ENCODE measurements at regions not wholly inside any gene's neighbourhood (a gene's known extent, or its start where the extent isn't known, plus 50 kb on each side); places are given as distances from the start of the nearest gene placed in this dataset.
"Not testable (repeated sequence)": the region's sequence is repeated elsewhere in the genome, so short reads cannot be mapped to it uniquely, and the experiment has no call there.

- Histone ChIP-seq H3K79me2 (ENCODE audit: control insufficient read depth, insufficient read depth, low read length) (no peaks in the 10 kb centered on the region), H3K9me3 (ENCODE audit: control insufficient read depth, insufficient read depth, low read depth, low read length) (no peaks in the 10 kb centered on the region), H3K36me3 (ENCODE audit: control insufficient read depth, insufficient read depth, low read length) (no peaks in the 10 kb centered on the region), H3K4me2 (ENCODE audit: extremely low read depth, insufficient read depth, low read length) (no peak overlapping the region), H4K20me1 (ENCODE audit: control insufficient read depth, extremely low read depth, insufficient read depth, low read length) (no peaks in the 10 kb centered on the region), H3K4me3 (replicated peaks in 1 of 4; ENCODE audit: control extremely low read depth in 1 of 4, insufficient read depth in 1 of 4, low read depth in 3 of 4, low read length in 4 of 4) (no peak overlapping the region), H2AFZ (ENCODE audit: low read length) (no peak overlapping the region), H3K4me1 (ENCODE audit: control insufficient read depth, extremely low read depth, insufficient read depth, low read length) (no peaks in the 10 kb centered on the region), H3K27ac (ENCODE audit: insufficient read depth, low read length) (no peak overlapping the region), H3K9ac (ENCODE audit: insufficient read depth, low read length) (no peak overlapping the region), H3K27me3 (ENCODE audit: control insufficient read depth, insufficient read depth, low read length) (no peaks in the 10 kb centered on the region)
- no peak for DNase-seq (ENCODE audit: low read depth in 2 of 2)
- TF ChIP-seq EZH2 (IDR thresholded peaks at IDR 0.05; ENCODE audit: low read length, missing control alignments) = no peak
- TF ChIP-seq, protein P1, sequence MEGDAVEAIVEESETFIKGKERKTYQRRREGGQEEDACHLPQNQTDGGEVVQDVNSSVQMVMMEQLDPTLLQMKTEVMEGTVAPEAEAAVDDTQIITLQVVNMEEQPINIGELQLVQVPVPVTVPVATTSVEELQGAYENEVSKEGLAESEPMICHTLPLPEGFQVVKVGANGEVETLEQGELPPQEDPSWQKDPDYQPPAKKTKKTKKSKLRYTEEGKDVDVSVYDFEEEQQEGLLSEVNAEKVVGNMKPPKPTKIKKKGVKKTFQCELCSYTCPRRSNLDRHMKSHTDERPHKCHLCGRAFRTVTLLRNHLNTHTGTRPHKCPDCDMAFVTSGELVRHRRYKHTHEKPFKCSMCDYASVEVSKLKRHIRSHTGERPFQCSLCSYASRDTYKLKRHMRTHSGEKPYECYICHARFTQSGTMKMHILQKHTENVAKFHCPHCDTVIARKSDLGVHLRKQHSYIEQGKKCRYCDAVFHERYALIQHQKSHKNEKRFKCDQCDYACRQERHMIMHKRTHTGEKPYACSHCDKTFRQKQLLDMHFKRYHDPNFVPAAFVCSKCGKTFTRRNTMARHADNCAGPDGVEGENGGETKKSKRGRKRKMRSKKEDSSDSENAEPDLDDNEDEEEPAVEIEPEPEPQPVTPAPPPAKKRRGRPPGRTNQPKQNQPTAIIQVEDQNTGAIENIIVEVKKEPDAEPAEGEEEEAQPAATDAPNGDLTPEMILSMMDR (conservative IDR thresholded peaks at IDR 0.05 in 1 of 2, IDR thresholded peaks at IDR 0.05 in 1 of 2; ENCODE audit: low read depth in 1 of 2, low read length in 2 of 2) = no peak
Measured at GRCh38 chr6:78797270-78797669, 70.1 kb upstream of the IRAK1BP1 start.

- no peaks in the 10 kb centered on the region for H3K9me3 ChIP-seq (ENCODE audit: control insufficient read depth, insufficient read depth, low read depth, low read length)
- H3K4me2 ChIP-seq (ENCODE audit: extremely low read depth, insufficient read depth, low read length) = no peak overlapping the region
- no peaks in the 10 kb centered on the region for H3K27me3 ChIP-seq (ENCODE audit: control insufficient read depth, insufficient read depth, low read length)
- no peaks in the 10 kb centered on the region for H3K36me3 ChIP-seq (ENCODE audit: control insufficient read depth, insufficient read depth, low read length)
- H4K20me1 ChIP-seq (ENCODE audit: control insufficient read depth, extremely low read depth, insufficient read depth, low read length) = no peaks in the 10 kb centered on the region
- H2AFZ ChIP-seq (ENCODE audit: low read length) = no peak overlapping the region
- no peak overlapping the region for H3K4me3 ChIP-seq (replicated peaks in 1 of 4; ENCODE audit: control extremely low read depth in 1 of 4, insufficient read depth in 1 of 4, low read depth in 3 of 4, low read length in 4 of 4)
- H3K79me2 ChIP-seq (ENCODE audit: control insufficient read depth, insufficient read depth, low read length) = no peaks in the 10 kb centered on the region
- H3K27ac ChIP-seq (ENCODE audit: insufficient read depth, low read length) = no peak overlapping the region
- H3K9ac ChIP-seq (ENCODE audit: insufficient read depth, low read length) = no peak overlapping the region
- DNase-seq (ENCODE audit: low read depth in 2 of 2) = no peak
- no peak for TF ChIP-seq EZH2 (IDR thresholded peaks at IDR 0.05; ENCODE audit: low read length, missing control alignments)
- TF ChIP-seq, protein P1 (conservative IDR thresholded peaks at IDR 0.05 in 1 of 2, IDR thresholded peaks at IDR 0.05 in 1 of 2; ENCODE audit: low read depth in 1 of 2, low read length in 2 of 2) = no peak
- no peaks in the 10 kb centered on the region for H3K4me1 ChIP-seq (ENCODE audit: control insufficient read depth, extremely low read depth, insufficient read depth, low read length)
Measured at GRCh38 chr6:78799682-78800081, 67.7 kb upstream of the IRAK1BP1 start.

DNA sequence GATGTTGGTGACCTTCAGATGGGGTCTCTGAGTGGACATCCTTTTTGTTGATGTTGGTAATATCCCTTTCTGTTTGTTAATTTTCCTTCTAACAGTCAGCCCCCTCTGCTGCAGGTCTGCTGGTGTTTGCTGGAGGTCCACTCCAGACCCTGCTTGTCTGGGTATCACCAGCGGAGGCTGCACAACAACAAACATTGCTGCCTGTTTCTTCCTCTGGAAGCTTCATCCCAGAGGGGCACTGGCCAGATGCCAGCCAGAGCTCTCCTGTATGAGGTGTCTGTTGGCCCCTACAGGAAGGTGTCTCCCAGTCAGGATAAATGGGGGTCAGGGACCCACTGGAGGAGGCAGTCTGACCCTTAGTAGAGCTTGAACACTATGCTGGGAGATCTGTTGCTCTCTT is 60.6 kb upstream of the IRAK1BP1 start:
- not testable (repeated sequence) for H4K20me1 ChIP-seq (ENCODE audit: control insufficient read depth, extremely low read depth, insufficient read depth, low read length); DNase-seq (ENCODE audit: low read depth in 2 of 2); H2AFZ ChIP-seq (ENCODE audit: low read length); H3K79me2 ChIP-seq (ENCODE audit: control insufficient read depth, insufficient read depth, low read length); H3K27me3 ChIP-seq (ENCODE audit: control insufficient read depth, insufficient read depth, low read length); H3K4me3 ChIP-seq (replicated peaks in 1 of 4; ENCODE audit: control extremely low read depth in 1 of 4, insufficient read depth in 1 of 4, low read depth in 3 of 4, low read length in 4 of 4); H3K27ac ChIP-seq (ENCODE audit: insufficient read depth, low read length); H3K36me3 ChIP-seq (ENCODE audit: control insufficient read depth, insufficient read depth, low read length); H3K4me1 ChIP-seq (ENCODE audit: control insufficient read depth, extremely low read depth, insufficient read depth, low read length); H3K4me2 ChIP-seq (ENCODE audit: extremely low read depth, insufficient read depth, low read length); H3K9me3 ChIP-seq (ENCODE audit: control insufficient read depth, insufficient read depth, low read depth, low read length); H3K9ac ChIP-seq (ENCODE audit: insufficient read depth, low read length)

- not testable (repeated sequence) for DNase-seq (ENCODE audit: low read depth in 2 of 2); H3K27ac ChIP-seq (ENCODE audit: insufficient read depth, low read length); H3K79me2 ChIP-seq (ENCODE audit: control insufficient read depth, insufficient read depth, low read length); H3K4me1 ChIP-seq (ENCODE audit: control insufficient read depth, extremely low read depth, insufficient read depth, low read length); H3K36me3 ChIP-seq (ENCODE audit: control insufficient read depth, insufficient read depth, low read length); H3K9ac ChIP-seq (ENCODE audit: insufficient read depth, low read length); H2AFZ ChIP-seq (ENCODE audit: low read length); H4K20me1 ChIP-seq (ENCODE audit: control insufficient read depth, extremely low read depth, insufficient read depth, low read length); H3K9me3 ChIP-seq (ENCODE audit: control insufficient read depth, insufficient read depth, low read depth, low read length); H3K4me2 ChIP-seq (ENCODE audit: extremely low read depth, insufficient read depth, low read length); H3K27me3 ChIP-seq (ENCODE audit: control insufficient read depth, insufficient read depth, low read length); H3K4me3 ChIP-seq (replicated peaks in 1 of 4; ENCODE audit: control extremely low read depth in 1 of 4, insufficient read depth in 1 of 4, low read depth in 3 of 4, low read length in 4 of 4)
Measured at GRCh38 chr6:78807655-78808355, 59.5 kb upstream of the IRAK1BP1 start.

Measured in fibroblast of lung (primary cell).